H1 (cell line): ENCODE measurements at regions not wholly inside any gene's neighbourhood (a gene's known extent, or its start where the extent isn't known, plus 50 kb on each side); places are given as distances from the start of the nearest gene placed in this dataset.

ENCODE experiments used
- CTCF ChIA-PET: fragments of 300-600 bp; sonication (Branson Sonifier 250); formaldehyde crosslinking; loops from one replicate; lab custom pipeline; 2021; ENCODE audit not compliant: partially characterized antibody; lab: Charles Lee
- POLR2A ChIA-PET: fragments of 300-600 bp; sonication (Branson Sonifier 250); formaldehyde crosslinking; loops from one replicate; lab custom pipeline; 2021; ENCODE audit warnings: inconsistent platforms; ENCODE audit not compliant: partially characterized antibody; lab: Charles Lee
- DNase-seq, 2 experiments: peaks; one replicate each; pipeline versions ENCODE4 v3.0.0 to v3.0.0-alpha.2; 2010 to 2022; ENCODE audit warnings: low spot score in 2 of 2, low read depth in 1 of 2, mixed read lengths in 1 of 2
- FAIRE-seq: peaks from 2 replicates; lab custom pipeline; 2011; peaks lifted over from hg19 to GRCh38; lab: Jason Lieb, UNC
- H2AFZ ChIP-seq: 2 replicates; pipeline ENCODE4 v1.8.1; 2012; ENCODE audit warnings: low read length, inconsistent platforms
- H2AK5ac ChIP-seq: 2 replicates; pipeline ENCODE4 v1.6.1; 2013; ENCODE audit warnings: low read depth, low read length
- H2BK120ac ChIP-seq: replicated peaks from 2 replicates; pipeline ENCODE3; 2013; ENCODE audit warnings: low read depth, low read length, inconsistent platforms
- H2BK12ac ChIP-seq: 2 replicates; pipeline ENCODE4 v1.6.1; 2013; ENCODE audit warnings: low read depth, low read length
- H2BK15ac ChIP-seq: 2 replicates; pipeline ENCODE4 v1.6.1; 2013; ENCODE audit warnings: low read length
- H2BK20ac ChIP-seq: 2 replicates; pipeline ENCODE4 v1.6.1; 2013; ENCODE audit warnings: low read length
- H2BK5ac ChIP-seq: 2 replicates; pipeline ENCODE4 v1.6.1; 2013; ENCODE audit warnings: low read depth, low read length
- H3K14ac ChIP-seq: 2 replicates; pipeline ENCODE4 v1.6.1; 2013; ENCODE audit warnings: inconsistent platforms; ENCODE audit not compliant: insufficient read length
- H3K18ac ChIP-seq: 2 replicates; pipeline ENCODE4 v1.6.1; 2013; ENCODE audit warnings: low read length; ENCODE audit errors: extremely low read depth
- H3K23ac ChIP-seq: 2 replicates; pipeline ENCODE4 v1.6.1; 2013; ENCODE audit warnings: inconsistent platforms; ENCODE audit not compliant: insufficient read length
- H3K23me2 ChIP-seq: 2 replicates; pipeline ENCODE4 v1.6.1; 2013; ENCODE audit warnings: low read depth, low read length
- H3K27ac ChIP-seq: 2 replicates; pipeline ENCODE4 v1.6.1; 2011; ENCODE audit warnings: low read depth, low read length, inconsistent platforms
- H3K27me3 ChIP-seq, 4 experiments: replicated peaks in 1 of 4; 1 replicate in 1 of 4; 2 replicates in 3 of 4; pipeline versions ENCODE4 v1.6.1 to v1.8.1; 2011 to 2013; ENCODE audit warnings: low read length in 3 of 4, mild to moderate bottlenecking in 3 of 4, inconsistent platforms in 2 of 4, mixed read lengths in 2 of 4, moderate library complexity in 1 of 4; ENCODE audit not compliant: control insufficient read depth in 3 of 4, insufficient read depth in 3 of 4; ENCODE audit errors: extremely low read depth in 1 of 4
- H3K36me3 ChIP-seq, 4 experiments: 2 replicates each; pipeline versions ENCODE4 v1.6.1 to v1.8.1; 2011 to 2013; ENCODE audit warnings: mild to moderate bottlenecking in 4 of 4, low read length in 3 of 4, moderate library complexity in 2 of 4, control low read depth in 1 of 4, inconsistent platforms in 1 of 4; ENCODE audit not compliant: insufficient read depth in 4 of 4, control insufficient read depth in 2 of 4
- H3K4ac ChIP-seq: replicated peaks from 2 replicates; pipeline ENCODE3; 2013; ENCODE audit warnings: low read length, low read depth, mixed read lengths, inconsistent platforms; ENCODE audit not compliant: insufficient read length
- H3K4me1 ChIP-seq, 4 experiments: replicated peaks in 1 of 4; 1 replicate in 1 of 4; 2 replicates in 3 of 4; pipeline versions ENCODE4 v1.6.1 to v1.8.1; 2011 to 2013; ENCODE audit warnings: low read length in 3 of 4, inconsistent platforms in 2 of 4, mixed read lengths in 1 of 4; ENCODE audit not compliant: insufficient read depth in 4 of 4, control insufficient read depth in 3 of 4
- H3K4me2 ChIP-seq, 2 experiments: 2 replicates each; pipeline versions ENCODE4 v1.6.1 to v1.8.1; 2011 to 2013; ENCODE audit warnings: low read depth in 2 of 2, low read length in 2 of 2, control low read depth in 1 of 2, inconsistent platforms in 1 of 2, mild to moderate bottlenecking in 1 of 2; ENCODE audit not compliant: insufficient read depth in 1 of 2
- H3K4me3 ChIP-seq, 4 experiments: fragments of 200-600, 300-600 bp in 1 of 4; sonication (generic), shearing (Covaris generic), sonication (Bioruptor Twin) in 1 of 4; 2 replicates each; pipeline versions ENCODE4 v1.5.1 to v1.8.1; 2011 to 2016; ENCODE audit warnings: low read length in 4 of 4, low read depth in 3 of 4, control low read depth in 2 of 4, inconsistent platforms in 2 of 4, mild to moderate bottlenecking in 2 of 4, mixed read lengths in 1 of 4, moderate library complexity in 1 of 4; ENCODE audit not compliant: insufficient read depth in 2 of 4; ENCODE audit errors: extremely low read depth in 1 of 4
- H3K56ac ChIP-seq: replicated peaks from 2 replicates; pipeline ENCODE3; 2013; ENCODE audit warnings: low read depth, mild to moderate bottlenecking, mixed read lengths, low read length, inconsistent platforms; ENCODE audit not compliant: insufficient read length
- H3K79me1 ChIP-seq: 2 replicates; pipeline ENCODE4 v1.6.1; 2013; ENCODE audit warnings: low read depth, low read length, control low read depth
- H3K79me2 ChIP-seq, 2 experiments: 2 replicates each; pipeline versions ENCODE4 v1.6.1 to v1.8.1; 2012 to 2013; ENCODE audit warnings: low read length in 2 of 2, mild to moderate bottlenecking in 2 of 2, inconsistent platforms in 1 of 2; ENCODE audit not compliant: insufficient read depth in 2 of 2, control insufficient read depth in 1 of 2
- H3K9ac ChIP-seq, 4 experiments: replicated peaks in 1 of 4; 1 replicate in 1 of 4; 2 replicates in 3 of 4; pipeline versions ENCODE4 v1.6.1 to v1.8.1; 2011 to 2013; ENCODE audit warnings: low read depth in 3 of 4, low read length in 3 of 4, control low read depth in 2 of 4, mild to moderate bottlenecking in 2 of 4, moderate library complexity in 2 of 4, inconsistent platforms in 1 of 4; ENCODE audit errors: extremely low read depth in 1 of 4
- H3K9me3 ChIP-seq, 2 experiments: 2 replicates each; pipeline versions ENCODE4 v1.6.1 to v1.8.1; 2012 to 2013; ENCODE audit warnings: mild to moderate bottlenecking in 2 of 2, moderate library complexity in 2 of 2, control low read depth in 1 of 2, inconsistent platforms in 1 of 2, low read depth in 1 of 2, low read length in 1 of 2, mixed read lengths in 1 of 2; ENCODE audit not compliant: insufficient read depth in 2 of 2
- H4K20me1 ChIP-seq, 2 experiments: replicated peaks in 1 of 2; 2 replicates each; pipeline versions ENCODE3 to v1.8.1; 2011 to 2013; ENCODE audit warnings: inconsistent platforms in 2 of 2, low read length in 2 of 2, mild to moderate bottlenecking in 1 of 2; ENCODE audit not compliant: insufficient read depth in 2 of 2, control insufficient read depth in 1 of 2
- H4K5ac ChIP-seq: 2 replicates; pipeline ENCODE4 v1.6.1; 2013; ENCODE audit warnings: low read length, low read depth, mixed read lengths, inconsistent platforms; ENCODE audit not compliant: insufficient read length
- H4K8ac ChIP-seq: 2 replicates; pipeline ENCODE4 v1.8.0; 2013; ENCODE audit warnings: mild to moderate bottlenecking, moderate library complexity, low read length, inconsistent platforms; ENCODE audit not compliant: insufficient read depth; ENCODE audit errors: extremely low read depth
- H4K91ac ChIP-seq: replicated peaks from 2 replicates; pipeline ENCODE3; 2013; ENCODE audit warnings: low read length, mixed read lengths, inconsistent platforms; ENCODE audit not compliant: insufficient read length
- CEBPB ChIP-seq: IDR thresholded peaks from 2 replicates; pipeline ENCODE4 v1.6.1; 2012; ENCODE audit warnings: low read depth, low read length
- FOSL1 ChIP-seq: IDR thresholded peaks from 2 replicates; pipeline ENCODE4 v1.6.1; 2011; ENCODE audit warnings: mild to moderate bottlenecking, low read depth, low read length, moderate library complexity; ENCODE audit not compliant: insufficient read depth
- JUND ChIP-seq: IDR thresholded peaks from 2 replicates; pipeline ENCODE4 v1.6.1; 2011; ENCODE audit warnings: mild to moderate bottlenecking, improper control_type of control experiment, low read length
- KDM1A ChIP-seq: fragments of 200-600, 300-600 bp; sonication (generic); IDR thresholded peaks from 2 replicates; pipeline ENCODE4 v1.7.1; 2016; ENCODE audit warnings: mild to moderate bottlenecking, low read length, borderline replicate concordance
- KDM5A ChIP-seq: fragments of 200-600 bp; IDR thresholded peaks from 2 replicates; pipeline ENCODE4 v1.7.1; 2012; ENCODE audit warnings: mild to moderate bottlenecking, low read length, inconsistent platforms, mixed read lengths
- MAFK ChIP-seq: IDR thresholded peaks from 2 replicates; pipeline ENCODE4 v1.6.1; 2012; ENCODE audit warnings: low read depth, mild to moderate bottlenecking, improper control_type of control experiment, low read length
- SAP30 ChIP-seq: fragments of 300-600 bp; sonication (generic); IDR thresholded peaks from 2 replicates; pipeline ENCODE4 v1.7.1; 2012; ENCODE audit warnings: low read length, moderate library complexity, mild to moderate bottlenecking, inconsistent platforms; ENCODE audit not compliant: insufficient read depth, insufficient replicate concordance
- SP4 ChIP-seq: IDR thresholded peaks from 2 replicates; pipeline ENCODE4 v1.6.1; 2012; ENCODE audit warnings: low read length, inconsistent platforms
- TAF1 ChIP-seq: IDR thresholded peaks from 2 replicates; pipeline ENCODE4 v1.6.1; 2011; ENCODE audit warnings: mild to moderate bottlenecking, low read depth, low read length
- TCF12 ChIP-seq: IDR thresholded peaks from 2 replicates; pipeline ENCODE4 v1.6.1; 2011; ENCODE audit warnings: low read depth, mild to moderate bottlenecking, low read length
- ZNF274 ChIP-seq: IDR thresholded peaks from 2 replicates; pipeline ENCODE4 v1.7.0; 2012; ENCODE audit warnings: low read length, borderline replicate concordance; ENCODE audit errors: extremely low read depth
- WGBS, 2 experiments: shearing (Covaris generic) in 1 of 2; methylation state at CpG; one replicate each; pipeline versions ENCODE4 v1.1.6 to v1.1.7; 2013 to 2015; ENCODE audit warnings: low lambda C conversion rate in 2 of 2, mixed read lengths in 2 of 2, inconsistent platforms in 1 of 2, low coverage in 1 of 2, missing lambda C conversion rate in 1 of 2; ENCODE audit not compliant: insufficient replicate concordance in 2 of 2, insufficient coverage in 1 of 2, insufficient read length in 1 of 2; ENCODE audit errors: extremely low coverage in 1 of 2, missing lambda C conversion rate in 1 of 2; 5-methylcytosine and 5-hydroxymethylcytosine counted together
- TF ChIP-seq, protein P1 (sequence below): IDR thresholded peaks from 2 replicates; pipeline ENCODE4 v1.6.1; 2012; ENCODE audit warnings: inconsistent platforms
- TF ChIP-seq, protein P2 (sequence below): IDR thresholded peaks from 2 replicates; pipeline ENCODE4 v1.6.1; 2011; ENCODE audit warnings: low read length, improper control_type of control experiment

GRCh38 chr20:22942742-22943141 is 92.4 kb upstream of the SSTR4 start:
- CTCF ChIA-PET, result interaction anchor here (1.9 kb wide), 1 partner anchor 32 kb away, joined by 6 read pairs; no protein-coding TSS in a partner anchor

More at GRCh38 chr20:22942742-22943141, 92.4 kb upstream of the SSTR4 start:
- no peak overlapping the region for H2BK20ac ChIP-seq
- no peak overlapping the region for H2AK5ac ChIP-seq
- H3K56ac ChIP-seq, result no peak overlapping the region
- H4K8ac ChIP-seq, result no peak overlapping the region
- no peaks in the 10 kb centered on the region for H3K23me2 ChIP-seq
- 94% methylated on average over 2 of the region's 2 CpGs; no CpG with 5 or more reads in 1 of the 2 experiments for WGBS, 2 experiments
- no peak overlapping the region for H2BK15ac ChIP-seq
- H3K79me2 ChIP-seq, result no peaks in the 10 kb centered on the region
- H3K23ac ChIP-seq, result no peak overlapping the region
- H4K5ac ChIP-seq, result no peak overlapping the region
- no peak overlapping the region for H2BK12ac ChIP-seq
- H3K9me3 ChIP-seq, result no peaks in the 10 kb centered on the region
- no peak overlapping the region for H3K18ac ChIP-seq
- no peak overlapping the region for H3K9ac ChIP-seq
- no peak overlapping the region for H4K91ac ChIP-seq
- no peak overlapping the region for H3K14ac ChIP-seq
- no peaks in the 10 kb centered on the region for H3K36me3 ChIP-seq
- H4K20me1 ChIP-seq, result no peaks in the 10 kb centered on the region
- no peak overlapping the region for H3K4me2 ChIP-seq
- no peaks in the 10 kb centered on the region for H3K4me1 ChIP-seq
- no peak overlapping the region for H2BK5ac ChIP-seq
- TF ChIP-seq JUND (no peak), SP4 (no peak), TCF12 (no peak), FOSL1 (no peak), ZNF274 (no peak), SAP30 (no peak), KDM1A (no peak), KDM5A (no peak), MAFK (no peak), TAF1 (no peak), CEBPB (no peak)
- TF ChIP-seq, protein P1, sequence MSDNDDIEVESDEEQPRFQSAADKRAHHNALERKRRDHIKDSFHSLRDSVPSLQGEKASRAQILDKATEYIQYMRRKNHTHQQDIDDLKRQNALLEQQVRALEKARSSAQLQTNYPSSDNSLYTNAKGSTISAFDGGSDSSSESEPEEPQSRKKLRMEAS, result no peak
- TF ChIP-seq, protein P2, sequence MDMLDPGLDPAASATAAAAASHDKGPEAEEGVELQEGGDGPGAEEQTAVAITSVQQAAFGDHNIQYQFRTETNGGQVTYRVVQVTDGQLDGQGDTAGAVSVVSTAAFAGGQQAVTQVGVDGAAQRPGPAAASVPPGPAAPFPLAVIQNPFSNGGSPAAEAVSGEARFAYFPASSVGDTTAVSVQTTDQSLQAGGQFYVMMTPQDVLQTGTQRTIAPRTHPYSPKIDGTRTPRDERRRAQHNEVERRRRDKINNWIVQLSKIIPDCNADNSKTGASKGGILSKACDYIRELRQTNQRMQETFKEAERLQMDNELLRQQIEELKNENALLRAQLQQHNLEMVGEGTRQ, result no peak
- H2AFZ ChIP-seq, result no peak overlapping the region
- H3K4me3 ChIP-seq, result no peak overlapping the region
- FAIRE-seq (no peak), DNase-seq (no peak)
- no peak overlapping the region for H2BK120ac ChIP-seq
- no peak overlapping the region for H3K4ac ChIP-seq
- POLR2A ChIA-PET, result no interaction called here
- H3K27me3 ChIP-seq, result no peaks in the 10 kb centered on the region
- no peak overlapping the region for H3K27ac ChIP-seq
- H3K79me1 ChIP-seq, result no peaks in the 10 kb centered on the region
